HL-60/S4 (cell line): ENCODE measurements at regions not wholly inside any gene's neighbourhood (a gene's known extent, or its start where the extent isn't known, plus 50 kb on each side); places are given as distances from the start of the nearest gene placed in this dataset.
"Not testable (repeated sequence)": the region's sequence is repeated elsewhere in the genome, so short reads cannot be mapped to it uniquely, and the experiment has no call there.

Source experiments
- in situ Hi-C: fragments of 300-500 bp; cut with MboI; formaldehyde crosslinking; loops from 2 replicates; pipeline ENCODE4 v1.14.3; 2022; ENCODE audit warnings: low sequenced_read_pairs

- in situ Hi-C loops, result not testable (repeated sequence)
Observed at GRCh38 chr18:44362213-44362612, 318.5 kb upstream of the SETBP1 start.

- in situ Hi-C loops, result no loop called here
Observed at GRCh38 chr18:44370861-44371260, 309.8 kb upstream of the SETBP1 start.

GRCh38 chr18:44374966-44375365 lies 305.7 kb upstream of the SETBP1 start:
- in situ Hi-C loops, result no loop called here

GRCh38 chr18:44386401-44386800 lies 294.3 kb upstream of the SETBP1 start:
- in situ Hi-C loops, result no loop called here

- in situ Hi-C loops, result no loop called here
Observed at GRCh38 chr18:44388329-44388728, 292.4 kb upstream of the SETBP1 start.

- in situ Hi-C loops, result no loop called here
Observed at GRCh38 chr18:44392933-44393332, 287.8 kb upstream of the SETBP1 start.

- in situ Hi-C loops, result no loop called here
Observed at GRCh38 chr18:44393406-44393805, 287.3 kb upstream of the SETBP1 start.

GRCh38 chr18:44396550-44396949 lies 284.1 kb upstream of the SETBP1 start:
- in situ Hi-C loops, result no loop called here

- in situ Hi-C loops, result no loop called here
Observed at GRCh38 chr18:44409071-44409470, 271.6 kb upstream of the SETBP1 start.

GRCh38 chr18:44409515-44409914 lies 271.2 kb upstream of the SETBP1 start:
- in situ Hi-C loops, result no loop called here

- in situ Hi-C loops, result no loop called here
Observed at GRCh38 chr18:44410740-44411139, 269.9 kb upstream of the SETBP1 start.

- in situ Hi-C loops, result no loop called here
Observed at GRCh38 chr18:44411262-44411905, 269.3 kb upstream of the SETBP1 start.

GRCh38 chr18:44411976-44412375 lies 268.7 kb upstream of the SETBP1 start:
- in situ Hi-C loops, result no loop called here

- in situ Hi-C loops, result no loop called here
Observed at GRCh38 chr18:44423814-44424644, 256.7 kb upstream of the SETBP1 start.

GRCh38 chr18:44424645-44425035 lies 256.0 kb upstream of the SETBP1 start:
- in situ Hi-C loops, result no loop called here

GRCh38 chr18:44425161-44425560 lies 255.5 kb upstream of the SETBP1 start:
- in situ Hi-C loops, result no loop called here

GRCh38 chr18:44437603-44438002 lies 243.1 kb upstream of the SETBP1 start:
- in situ Hi-C loops, result no loop called here

GRCh38 chr18:44450226-44450625 lies 230.5 kb upstream of the SETBP1 start:
- in situ Hi-C loops, result no loop called here

GRCh38 chr18:44452346-44452745 lies 228.3 kb upstream of the SETBP1 start:
- in situ Hi-C loops, result no loop called here

GRCh38 chr18:44453505-44453904 lies 227.2 kb upstream of the SETBP1 start:
- in situ Hi-C loops, result no loop called here

- in situ Hi-C loops, result no loop called here
Observed at GRCh38 chr18:44458777-44459176, 221.9 kb upstream of the SETBP1 start.

- in situ Hi-C loops, result no loop called here
Observed at GRCh38 chr18:44464398-44465180, 216.1 kb upstream of the SETBP1 start.
